Prostate gland (tissue), 2 donors: ENCODE measurements at regions not wholly inside any gene's neighbourhood (a gene's known extent, or its start where the extent isn't known, plus 50 kb on each side); places are given as distances from the start of the nearest gene placed in this dataset.

Source experiments
- CTCF ChIP-seq, 4 experiments: fragments of 200-600 bp in 2 of 4; fragments of 450-650 bp in 2 of 4; sonication (generic) in 2 of 4; IDR thresholded peaks; 1 replicate in 3 of 4; 2 replicates in 1 of 4; pipeline ENCODE4 v1.5.1; 2016 to 2019; ENCODE audit warnings: antibody characterized with exemption in 4 of 4, mild to moderate bottlenecking in 2 of 4, moderate library complexity in 2 of 4
- POLR2A ChIP-seq: fragments of 450-650 bp; IDR thresholded peaks from one replicate; pipeline ENCODE4 v1.6.1; 2016; ENCODE audit warnings: antibody characterized with exemption, mild to moderate bottlenecking

DNA sequence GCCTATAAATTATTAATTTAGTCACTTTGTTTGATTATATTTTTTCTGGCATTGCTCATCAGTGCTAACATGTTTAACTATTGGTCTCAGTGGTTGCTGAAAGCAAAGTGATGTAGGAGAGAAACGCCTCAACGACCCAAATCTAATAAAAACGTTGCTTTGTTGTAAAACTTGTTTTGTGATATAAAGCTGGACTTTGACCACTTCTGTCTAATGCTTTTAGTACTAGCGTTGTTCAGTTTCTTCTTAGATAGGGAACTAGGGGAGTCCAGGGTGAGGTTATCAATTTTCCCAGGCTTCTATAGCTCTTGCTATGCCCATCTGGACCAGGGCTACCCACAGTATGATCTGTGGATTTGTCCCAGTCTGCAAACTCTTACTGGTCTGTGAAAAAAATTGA lies 80.6 kb upstream of the TBC1D5 start:
- no peak for TF ChIP-seq CTCF (IDR thresholded peaks at IDR 0.05)
- no peak for TF ChIP-seq POLR2A
